HG03460 (cell line): ENCODE measurements at regions not wholly inside any gene's neighbourhood (a gene's known extent, or its start where the extent isn't known, plus 50 kb on each side); places are given as distances from the start of the nearest gene placed in this dataset.

Experiments
- ATAC-seq: cut with Tn5 transposase; IDR thresholded peaks from one replicate; pipeline ENCODE4 v1.9.1; 2021; ENCODE audit not compliant: unreplicated experiment

GRCh38 chr7:113825832-113826231 is 93.0 kb downstream of the PPP1R3A start:
- no peak for ATAC-seq

DNA sequence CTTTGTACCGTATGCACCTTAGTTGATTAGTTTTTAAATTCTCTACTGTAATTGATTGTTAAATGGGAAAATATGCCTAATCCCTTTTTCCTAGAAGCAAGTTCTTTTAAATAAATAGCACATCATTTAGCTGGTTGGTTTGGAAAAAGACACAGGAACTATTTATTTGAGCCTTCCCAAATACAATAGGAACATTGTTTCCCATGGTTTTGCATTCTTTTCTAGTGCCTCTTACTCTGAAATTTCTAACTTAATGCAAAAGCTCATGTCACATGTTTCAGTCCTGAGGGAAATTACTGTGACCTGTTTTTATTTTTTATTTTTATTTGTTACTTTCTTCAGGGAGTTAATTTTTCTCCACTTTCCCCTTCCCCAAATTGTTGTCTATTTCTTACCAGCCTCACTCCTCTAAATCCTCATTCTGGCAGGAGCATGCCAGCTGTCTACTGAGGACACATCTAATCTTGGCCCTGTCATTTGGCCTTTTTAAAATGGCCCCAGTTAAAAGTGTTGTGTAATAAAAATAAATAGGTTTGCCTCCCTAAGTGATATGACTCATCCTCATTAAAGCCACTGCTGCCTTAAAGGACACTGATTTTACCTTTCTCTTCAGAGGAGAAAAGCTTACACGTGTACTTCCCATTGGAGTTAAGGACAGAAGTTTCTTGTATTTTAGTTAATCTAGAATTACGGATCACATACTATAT is 94.5 kb downstream of the PPP1R3A start:
- no peak for ATAC-seq

GRCh38 chr7:113819474-113819873 is 99.3 kb downstream of the PPP1R3A start:
- no peak for ATAC-seq

DNA sequence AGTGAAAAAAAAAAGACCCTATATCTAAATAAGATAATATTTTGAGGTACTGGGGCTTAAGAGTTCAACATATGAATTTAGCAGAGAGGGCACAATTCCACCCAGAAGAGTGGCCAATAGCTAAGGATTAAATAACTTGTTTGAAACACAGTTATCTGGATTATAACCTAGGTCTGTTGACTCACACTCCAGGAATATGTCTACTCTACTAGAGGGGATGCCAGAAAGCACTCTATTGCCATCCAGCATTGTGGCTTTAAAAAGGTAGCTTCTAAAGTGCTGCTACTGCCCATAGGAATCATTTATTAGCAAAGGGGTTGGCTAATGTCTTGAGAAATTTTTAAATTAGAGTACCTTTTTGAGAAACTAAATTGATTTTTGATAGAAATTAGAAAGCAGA is 102.2 kb downstream of the PPP1R3A start:
- ATAC-seq, result no peak

- no peak for ATAC-seq
These were observed 105.3 kb downstream of the PPP1R3A start for GRCh38 chr7:113813471-113813870.

DNA sequence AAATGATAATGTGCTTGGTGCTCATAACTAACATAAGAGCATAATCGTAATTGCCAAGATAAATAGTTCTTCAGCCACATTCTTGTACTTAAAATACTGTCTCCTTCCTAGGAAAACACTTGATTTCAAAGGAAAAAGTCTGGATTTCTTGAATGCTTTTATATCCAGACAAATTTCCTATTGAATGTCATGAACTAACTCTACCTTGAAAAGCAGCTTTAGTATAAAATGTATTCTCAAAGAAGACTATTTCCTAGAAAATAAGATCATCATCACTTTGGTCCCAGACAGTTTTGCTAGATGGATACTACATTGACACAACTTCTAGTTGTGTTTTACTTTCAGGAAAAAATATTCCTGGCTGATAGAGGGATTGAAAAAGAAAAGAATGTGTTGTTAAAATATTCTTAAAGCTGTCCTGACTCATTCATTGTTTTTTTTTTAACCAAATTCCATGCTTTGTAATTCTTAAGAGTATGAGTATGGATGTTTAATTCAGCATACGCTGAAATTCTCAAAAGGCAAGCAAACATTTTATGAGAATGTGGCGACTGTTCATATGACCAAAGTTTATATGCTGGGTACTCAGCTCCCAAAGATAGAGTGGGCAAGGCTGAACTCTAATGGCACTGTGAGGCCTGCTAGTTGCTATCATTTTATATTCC is 106.1 kb downstream of the PPP1R3A start:
- no peak for ATAC-seq

- no peak for ATAC-seq
These were observed 108.6 kb downstream of the PPP1R3A start for GRCh38 chr7:113810080-113810744.

GRCh38 chr7:113809581-113809980 is 109.2 kb downstream of the PPP1R3A start:
- no peak for ATAC-seq

DNA sequence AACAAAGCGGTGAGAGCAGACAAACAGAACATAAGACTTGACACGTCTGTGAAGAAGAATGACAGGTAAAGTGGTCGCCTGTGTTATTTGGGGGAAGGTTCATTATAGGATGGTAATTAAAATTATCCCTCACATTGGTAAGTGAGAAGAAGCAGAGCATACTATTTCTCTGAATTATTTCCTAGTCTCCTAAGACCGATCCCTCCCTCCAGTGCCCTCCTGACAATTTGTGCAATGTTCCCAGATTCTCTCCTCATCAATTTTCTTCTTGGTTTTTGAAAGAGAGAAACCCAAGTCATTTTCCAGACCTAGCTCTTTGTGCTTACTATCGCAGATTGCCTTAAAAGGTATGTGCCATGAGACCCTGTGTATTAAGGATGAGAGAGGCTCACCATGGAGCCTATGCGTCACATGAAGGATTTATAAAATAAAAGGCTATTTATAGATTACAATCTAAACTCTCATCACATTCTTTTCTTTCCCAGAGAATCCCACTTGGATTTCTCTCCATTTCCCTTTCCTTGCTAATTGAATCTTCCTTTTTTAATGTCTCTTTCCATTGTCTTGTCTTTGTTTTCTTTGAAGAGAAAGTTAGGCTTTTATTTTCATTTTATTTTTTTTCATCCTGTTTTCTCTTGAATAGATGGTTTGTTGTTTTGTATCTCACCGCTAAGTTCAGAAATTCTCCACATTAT is 112.0 kb downstream of the PPP1R3A start:
- ATAC-seq, result no peak

- ATAC-seq, result no peak
These were observed 112.8 kb downstream of the PPP1R3A start for GRCh38 chr7:113805976-113806375.

DNA sequence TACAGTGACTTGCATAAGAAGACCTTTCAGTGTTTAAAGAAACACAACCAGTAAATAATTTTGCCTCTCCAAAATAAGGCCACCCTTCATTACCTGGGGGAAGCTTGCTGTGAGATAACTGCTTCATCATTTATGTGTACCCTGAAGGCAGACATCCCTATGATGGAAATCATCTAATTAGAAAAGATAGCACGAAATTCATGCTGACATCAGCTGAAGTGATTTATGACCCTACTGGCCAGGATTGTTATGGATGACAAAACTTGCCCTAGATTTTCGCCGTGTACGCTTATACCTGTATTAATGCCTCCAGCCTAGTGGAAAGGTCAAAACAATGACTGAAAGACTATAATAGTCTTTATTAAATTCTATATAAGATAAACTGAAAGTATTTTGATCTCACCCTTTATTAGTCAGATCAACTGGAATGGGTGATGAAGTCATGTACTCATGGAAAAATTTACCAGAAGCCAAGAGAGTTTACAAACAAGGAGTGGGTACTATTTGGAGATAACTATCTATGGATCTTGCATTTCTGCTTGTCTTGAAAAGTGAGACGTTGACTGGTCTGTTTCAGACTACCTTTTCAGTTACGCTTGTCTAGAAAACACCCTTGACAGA is 114.2 kb downstream of the PPP1R3A start:
- ATAC-seq, result no peak

DNA sequence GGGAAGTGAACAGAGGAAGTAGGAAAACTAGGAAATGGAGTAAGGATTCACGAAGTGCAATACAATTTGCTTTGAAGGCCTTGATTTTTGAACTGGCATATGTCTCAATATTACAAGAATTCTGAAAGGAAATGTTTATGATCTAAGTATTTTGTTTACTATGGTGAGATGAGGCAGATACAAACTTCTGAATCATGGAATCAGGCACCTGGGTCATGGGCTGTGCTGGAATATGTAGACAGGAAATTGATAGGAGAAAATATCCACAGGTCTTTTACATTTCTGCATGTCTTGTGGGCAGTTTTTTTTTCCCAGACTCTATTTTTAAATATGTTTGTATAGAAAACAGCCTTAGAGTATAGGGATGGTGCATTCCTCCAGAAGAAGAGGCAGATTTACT is 117.1 kb downstream of the PPP1R3A start:
- no peak for ATAC-seq

DNA sequence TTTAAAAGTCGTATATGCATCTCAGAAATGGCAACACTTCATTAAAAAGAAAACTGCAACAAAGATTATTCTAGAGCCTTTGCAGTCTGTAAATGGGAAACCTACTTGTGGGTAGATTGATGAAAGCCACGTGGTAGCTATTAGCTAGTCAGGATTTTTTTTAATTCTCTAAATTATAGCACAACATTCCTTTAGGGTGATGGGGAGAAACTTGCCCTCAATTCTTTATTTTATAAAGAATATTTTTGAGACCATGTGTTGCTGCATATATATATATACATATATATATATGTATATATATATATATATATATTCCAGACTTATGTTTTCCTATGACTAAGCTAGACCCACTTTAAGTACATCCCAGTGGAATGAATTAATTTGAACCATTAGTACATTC is 118.0 kb downstream of the PPP1R3A start:
- ATAC-seq, result no peak

DNA sequence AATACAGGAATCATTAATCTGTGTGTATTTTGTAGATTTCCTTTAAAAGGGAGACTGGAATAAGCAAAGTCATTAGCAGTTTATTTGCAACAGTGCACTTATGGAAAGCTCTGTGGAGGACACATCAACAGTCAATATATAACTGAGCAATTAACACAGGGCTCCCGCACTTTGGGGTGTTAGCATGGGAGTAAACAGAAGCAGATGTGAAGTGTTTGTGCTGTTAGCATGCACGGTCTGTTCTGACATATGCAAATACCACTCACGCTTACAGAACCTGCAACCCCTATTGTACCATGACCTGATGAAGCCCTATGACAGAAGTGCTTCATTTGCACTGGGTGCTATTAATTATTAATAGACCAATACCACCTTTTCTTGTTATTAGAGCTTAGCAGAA is 118.9 kb downstream of the PPP1R3A start:
- peak; percentile 97 for ATAC-seq

DNA sequence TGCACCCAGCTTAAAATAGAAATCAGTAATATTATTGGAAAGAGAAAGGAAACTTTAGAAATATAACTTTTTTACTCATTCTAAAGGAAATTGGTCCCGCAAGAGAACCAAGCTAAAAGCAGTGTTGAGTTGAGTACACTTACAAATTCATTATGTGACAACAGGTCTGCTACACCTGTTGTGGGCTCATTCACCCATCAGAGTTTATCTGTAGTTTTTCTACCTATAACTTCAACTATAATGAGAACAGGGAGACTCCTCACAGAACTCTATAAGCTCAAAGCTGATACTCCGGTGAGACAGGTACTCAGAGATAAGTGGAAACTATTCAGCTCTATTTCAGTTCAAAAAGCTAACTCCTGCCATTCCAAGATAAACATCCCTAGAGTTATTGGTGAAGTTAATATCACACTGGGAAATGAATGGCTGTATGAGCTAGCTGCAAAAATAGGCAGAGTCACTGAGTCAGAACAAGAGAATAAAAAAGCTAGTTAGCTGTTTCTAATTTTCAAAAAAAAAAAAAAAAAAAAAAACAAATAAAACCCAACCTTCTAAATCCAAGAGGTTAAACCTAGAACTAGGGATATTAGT is 121.3 kb downstream of the PPP1R3A start:
- ATAC-seq, result no peak

DNA sequence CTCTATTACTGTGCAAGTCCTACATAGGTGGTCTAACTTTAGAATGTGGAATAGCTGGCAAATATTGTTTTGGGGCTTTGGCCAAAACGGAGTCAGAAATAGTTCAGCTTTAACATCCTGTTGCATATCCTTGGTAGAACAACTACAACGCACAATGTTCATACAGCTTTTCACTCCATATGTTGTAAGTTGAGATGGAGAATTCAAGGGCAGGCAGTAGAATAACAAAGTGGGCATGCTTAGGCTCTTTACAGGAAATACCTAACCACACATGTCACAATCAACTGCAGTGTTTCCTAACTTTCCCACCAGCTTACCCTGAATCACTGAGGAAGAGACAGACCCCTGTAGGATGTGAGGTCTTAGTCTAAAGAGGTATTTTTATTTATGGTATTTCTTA is 122.3 kb downstream of the PPP1R3A start:
- ATAC-seq, result no peak

DNA sequence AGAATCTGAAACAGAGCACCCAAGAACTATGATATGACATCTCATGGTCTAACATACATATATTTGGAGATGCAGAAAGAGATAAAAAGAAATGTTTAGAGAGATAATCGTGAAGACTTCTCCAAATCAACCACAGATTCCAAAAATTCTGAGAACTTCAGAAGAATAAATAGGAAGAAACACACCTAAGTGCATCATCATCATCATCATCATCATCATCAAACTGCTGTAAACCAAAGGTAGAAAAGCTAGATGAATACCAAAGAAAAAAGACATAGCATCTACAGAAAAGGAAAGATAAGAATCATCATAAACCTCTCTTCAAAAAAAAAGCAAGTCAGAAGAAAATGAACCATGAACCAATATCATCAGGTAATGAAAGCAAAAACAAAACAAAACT is 124.2 kb downstream of the PPP1R3A start:
- ATAC-seq, result no peak

GRCh38 chr7:113793171-113793570 is 125.6 kb downstream of the PPP1R3A start:
- no peak for ATAC-seq

DNA sequence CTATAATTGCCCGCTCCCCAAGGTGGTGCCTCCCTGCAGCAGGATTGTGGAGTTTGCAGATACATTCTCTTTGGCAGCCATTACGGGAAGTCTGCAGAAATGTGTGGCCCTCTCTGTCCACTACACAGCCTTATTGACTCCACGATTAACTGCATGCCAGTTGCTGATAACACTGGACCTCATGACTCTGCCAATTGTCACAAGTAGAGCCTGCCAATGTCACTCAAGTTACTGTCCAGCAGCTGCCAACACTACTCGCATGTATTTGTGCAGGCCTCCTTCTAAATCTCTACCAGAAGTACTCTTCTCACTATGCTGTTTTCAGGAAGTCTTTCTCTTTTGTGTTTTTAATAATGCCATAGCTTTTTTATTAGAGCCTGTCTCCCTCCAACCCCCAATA is 128.8 kb downstream of the PPP1R3A start:
- ATAC-seq, result no peak

DNA sequence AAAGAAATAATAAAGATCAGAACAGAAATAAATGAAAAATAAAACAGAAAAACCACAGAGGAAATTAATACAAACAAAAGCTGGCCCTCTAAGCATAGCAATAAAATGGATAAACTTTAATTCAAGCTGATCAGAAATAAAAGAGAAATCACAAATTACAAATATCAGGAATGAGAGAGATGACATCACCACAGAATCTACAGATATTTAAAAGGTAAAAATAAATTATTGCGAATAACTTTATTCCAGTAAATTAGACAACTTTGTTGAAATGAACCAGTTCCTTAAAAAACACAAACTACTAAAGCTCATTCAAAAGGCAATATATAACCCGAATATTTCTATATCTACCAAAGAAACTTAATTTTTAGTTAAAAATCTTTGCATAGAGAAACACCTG is 131.7 kb downstream of the PPP1R3A start:
- no peak for ATAC-seq

DNA sequence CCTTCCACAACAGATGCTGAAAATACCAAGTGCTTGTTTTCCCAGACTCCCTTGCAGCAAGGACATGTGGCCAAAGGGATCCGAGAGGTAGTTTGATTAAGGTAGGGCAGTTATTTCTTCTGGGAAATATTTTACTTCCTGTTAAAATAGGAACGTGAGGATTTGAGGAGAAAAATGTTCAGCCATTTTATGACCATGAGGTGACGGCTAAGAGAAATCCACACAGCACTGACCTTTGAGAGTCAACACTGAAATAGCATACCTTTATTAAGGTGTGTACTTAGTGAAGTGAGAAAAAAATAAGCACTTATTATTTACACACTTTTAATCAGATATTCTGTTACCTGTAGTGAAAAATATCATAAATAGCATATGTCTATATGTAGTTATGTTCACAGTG is 133.9 kb downstream of the PPP1R3A start:
- no peak for ATAC-seq
